ENCODE measurements at regions not wholly inside any gene's neighbourhood (a gene's known extent, or its start where the extent isn't known, plus 50 kb on each side); places are given as distances from the start of the nearest gene placed in this dataset.
"Not testable (repeated sequence)": the region's sequence is repeated elsewhere in the genome, so short reads cannot be mapped to it uniquely, and the experiment has no call there.

DNA sequence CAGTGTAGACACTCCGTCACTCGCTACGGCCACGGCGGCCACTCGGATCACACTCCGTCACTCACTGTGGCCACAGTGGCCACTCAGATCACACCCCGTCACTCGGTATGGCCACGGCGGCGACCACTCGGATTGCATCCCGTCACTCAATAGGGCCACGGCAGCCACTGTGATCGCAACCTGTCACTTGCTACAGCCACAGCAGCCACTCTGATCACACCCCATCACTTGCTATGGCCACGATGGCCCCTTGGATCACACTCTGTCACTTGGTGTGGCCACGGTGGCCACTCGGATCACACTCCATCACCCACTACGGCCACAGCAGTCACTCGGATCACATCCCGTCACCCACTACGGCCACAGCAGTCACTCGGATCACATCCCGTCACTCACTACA lies 175.3 kb downstream of the LAT start:
- not testable (repeated sequence) for DNase-seq (ENCODE audit: low spot score)

DNA sequence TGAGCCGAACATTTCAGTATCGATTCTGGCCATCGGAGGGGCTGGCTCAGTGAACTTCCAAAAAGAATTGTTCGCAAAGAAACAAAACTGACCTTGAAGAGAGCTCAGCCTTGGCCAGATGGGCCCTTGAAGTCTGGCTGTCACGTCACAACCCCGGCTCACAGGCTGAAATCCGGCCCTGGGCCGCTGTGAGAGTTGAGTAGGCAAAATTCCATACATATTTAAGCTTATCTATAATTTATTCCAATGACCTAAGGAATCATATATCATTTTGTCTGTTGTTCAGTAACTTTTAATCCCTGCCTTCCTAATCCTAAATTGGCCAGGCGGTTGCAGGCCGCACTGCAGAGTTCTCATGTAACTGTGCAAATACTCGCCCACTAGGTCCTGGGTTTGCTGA lies 174.8 kb downstream of the LAT start:
- not testable (repeated sequence) for DNase-seq (ENCODE audit: low spot score)

DNA sequence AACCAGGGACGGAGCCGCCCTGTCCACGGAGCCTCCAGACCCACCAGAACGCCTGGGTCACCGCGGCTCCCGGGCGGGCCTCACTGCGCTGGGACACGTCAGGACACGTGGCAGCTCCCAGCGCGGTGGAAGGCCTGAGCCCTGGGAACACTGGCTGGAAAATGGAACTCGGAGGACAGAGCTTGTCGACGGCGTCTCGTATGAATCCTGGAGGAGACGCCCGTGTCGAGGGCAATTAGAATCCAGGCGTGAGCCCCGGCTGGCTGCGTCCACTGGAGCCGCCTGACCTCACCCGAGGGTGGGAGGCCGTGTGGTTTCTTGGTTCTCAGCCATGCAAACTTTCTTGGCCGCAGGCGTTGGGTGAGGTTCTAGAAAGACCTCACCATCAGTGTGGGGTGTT lies 173.9 kb downstream of the LAT start:
- DNase-seq (ENCODE audit: low spot score): no peak

GRCh38 chr16:29158031-29158784 lies 173.4 kb downstream of the LAT start:
- DNase-seq (ENCODE audit: low spot score): not testable (repeated sequence)

GRCh38 chr16:29157051-29157923 lies 172.4 kb downstream of the LAT start:
- not testable (repeated sequence) for DNase-seq (ENCODE audit: low spot score)

DNA sequence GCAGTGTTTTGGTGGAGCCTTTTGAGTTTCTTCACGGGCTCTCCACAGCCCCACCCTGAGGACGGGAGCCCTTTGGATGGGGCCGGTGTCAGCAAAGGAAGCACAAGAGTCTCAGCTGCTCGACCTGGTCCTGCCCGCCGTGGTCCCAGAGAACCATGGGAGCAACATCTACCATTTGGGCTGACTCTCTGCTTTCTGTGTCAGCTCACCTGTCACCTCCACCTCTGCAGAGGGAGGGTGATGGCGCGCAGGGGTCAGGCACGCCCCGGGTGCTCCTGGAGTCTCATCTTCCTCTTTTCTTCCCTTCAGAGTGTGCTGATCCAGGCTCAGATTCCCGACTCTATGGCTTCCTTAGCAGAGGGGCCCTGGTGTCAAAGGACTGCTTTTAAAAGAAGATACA lies 171.7 kb downstream of the LAT start:
- no peak for DNase-seq (ENCODE audit: low spot score)

GRCh38 chr16:29155866-29156200 lies 171.0 kb downstream of the LAT start:
- DNase-seq (ENCODE audit: low spot score): not testable (repeated sequence)

DNA sequence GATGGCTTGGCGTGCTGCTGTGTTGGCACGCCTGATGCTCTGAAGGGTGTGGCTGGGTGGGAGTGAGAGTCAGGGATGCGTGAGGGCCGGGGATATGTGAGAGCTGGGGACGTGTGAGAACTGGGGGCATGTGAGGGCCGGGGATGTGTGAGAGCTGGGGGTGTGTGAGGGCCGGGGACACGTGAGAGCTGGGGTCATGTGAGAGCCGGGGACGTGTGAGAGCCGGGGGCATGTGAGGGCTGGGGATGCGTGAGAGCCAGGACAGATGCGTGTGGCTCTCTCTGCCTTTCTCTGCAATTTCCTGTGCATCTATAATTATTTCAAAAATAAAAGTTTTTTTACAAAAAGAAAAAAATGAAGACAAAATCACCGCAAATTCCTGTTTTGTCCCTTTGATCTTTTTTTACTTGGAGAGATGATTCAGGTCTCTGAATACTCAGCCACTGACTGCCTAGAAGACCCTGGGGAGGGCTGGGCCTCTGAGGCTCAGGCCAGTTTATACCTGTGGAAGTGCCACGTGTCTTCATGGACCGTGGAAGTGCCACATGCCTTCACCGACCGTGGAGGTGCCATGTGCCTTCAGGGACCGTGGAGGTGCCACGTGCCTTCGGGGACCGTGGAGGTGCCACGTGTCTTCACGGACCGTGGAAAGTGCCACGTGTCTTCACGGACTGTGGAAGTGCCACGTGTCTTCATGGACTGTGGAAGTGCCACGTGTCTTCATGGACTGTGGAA lies 170.4 kb downstream of the LAT start:
- DNase-seq (ENCODE audit: low spot score): not testable (repeated sequence)

GRCh38 chr16:29154676-29155121 lies 169.8 kb downstream of the LAT start:
- no peak for DNase-seq (ENCODE audit: low spot score)

- no peak for DNase-seq (ENCODE audit: low spot score)
These were observed 169.2 kb downstream of the LAT start for GRCh38 chr16:29154088-29154487.

- not testable (repeated sequence) for DNase-seq (ENCODE audit: low spot score)
These were observed 168.5 kb downstream of the LAT start for GRCh38 chr16:29153307-29153706.

- DNase-seq (ENCODE audit: low spot score): not testable (repeated sequence)
These were observed 167.7 kb downstream of the LAT start for GRCh38 chr16:29152544-29153031.

- DNase-seq (ENCODE audit: low spot score): no peak
These were observed 166.5 kb downstream of the LAT start for GRCh38 chr16:29151317-29151716.

DNA sequence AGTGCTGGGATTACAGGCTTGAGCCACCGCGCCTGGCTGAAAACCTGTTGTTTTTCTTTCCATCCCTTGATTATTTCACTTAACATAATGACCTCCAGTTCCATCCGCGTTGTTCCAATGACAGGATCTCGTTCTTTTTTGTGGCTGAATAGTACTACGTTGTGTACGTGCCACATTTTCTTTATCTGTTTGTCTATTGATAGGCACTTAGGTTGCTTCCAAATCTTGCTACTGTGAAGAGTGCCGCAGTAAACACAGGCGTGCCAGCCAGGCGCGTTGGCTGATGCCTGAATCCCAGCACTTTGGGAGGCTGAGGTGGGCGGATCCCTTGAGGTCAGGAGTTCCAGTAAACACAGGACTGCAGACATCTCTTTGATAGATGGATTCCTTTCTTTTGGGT lies 165.1 kb downstream of the LAT start:
- DNase-seq (ENCODE audit: low spot score): not testable (repeated sequence)

DNA sequence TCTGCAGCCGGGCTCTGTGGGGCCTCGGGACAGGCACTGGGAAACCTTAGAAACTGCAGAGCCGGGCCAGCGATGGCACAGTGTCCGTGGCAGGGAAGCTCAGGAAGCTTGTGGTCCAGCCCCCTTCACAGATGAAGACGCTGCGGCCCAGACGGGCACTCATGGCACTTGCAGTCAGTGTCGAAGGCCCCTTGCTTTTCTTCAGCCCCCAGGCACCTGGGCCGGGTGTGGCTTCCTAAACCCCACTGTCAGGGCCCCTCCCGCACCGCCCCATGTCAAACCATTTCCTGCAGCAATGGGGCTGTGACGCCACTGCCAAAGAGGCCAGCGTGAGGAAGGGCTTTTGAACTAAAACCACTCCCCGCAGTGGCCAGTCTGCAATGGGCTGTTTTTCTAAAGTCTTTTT lies 164.0 kb downstream of the LAT start:
- no peak for DNase-seq (ENCODE audit: low spot score)

- DNase-seq (ENCODE audit: low spot score): no peak
These were observed 163.4 kb downstream of the LAT start for GRCh38 chr16:29148131-29148691.

- not testable (repeated sequence) for DNase-seq (ENCODE audit: low spot score)
These were observed 162.9 kb downstream of the LAT start for GRCh38 chr16:29147710-29148109.

DNA sequence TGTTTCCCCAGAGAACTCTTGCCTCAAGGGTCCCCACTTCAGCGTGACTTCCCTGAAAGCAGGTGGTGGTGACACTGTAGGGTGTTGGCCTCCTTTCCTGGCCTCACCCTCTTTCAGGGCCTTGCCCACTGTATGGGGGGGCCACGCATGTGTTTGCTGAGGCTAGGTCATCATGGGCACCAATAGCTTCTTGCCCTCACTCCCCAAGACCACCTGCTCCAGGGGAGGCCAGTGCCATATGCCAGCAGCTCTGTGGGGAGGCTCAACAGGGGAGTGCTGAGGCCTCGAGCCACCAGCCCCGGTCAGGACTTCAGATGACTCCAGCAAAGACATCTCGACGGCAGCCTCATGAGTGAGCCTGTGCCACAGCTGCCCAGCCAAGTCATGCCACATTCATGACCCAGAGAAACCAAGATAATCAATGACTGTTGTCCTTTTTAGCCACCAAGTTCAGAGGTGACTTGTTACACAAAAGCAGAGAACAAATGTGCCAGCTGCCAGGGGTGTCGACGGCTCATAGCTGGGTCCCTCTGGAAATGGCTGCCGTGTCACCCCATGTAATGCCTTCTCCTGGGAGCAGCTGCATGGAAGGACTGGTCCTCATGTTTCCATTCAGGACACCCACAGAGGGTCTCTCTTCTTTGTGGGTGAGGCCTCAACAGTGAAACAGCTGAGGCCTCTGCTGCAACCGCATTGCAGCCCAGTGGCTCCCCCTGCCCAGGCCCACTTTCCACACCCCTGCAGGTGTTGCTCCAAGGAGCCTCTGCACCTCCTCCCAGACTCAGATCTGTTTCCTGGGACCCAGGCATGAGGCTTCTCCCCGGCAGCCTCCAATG lies 162.2 kb downstream of the LAT start:
- DNase-seq (ENCODE audit: low spot score): not testable (repeated sequence)

- no peak for DNase-seq (ENCODE audit: low spot score)
These were observed 161.4 kb downstream of the LAT start for GRCh38 chr16:29146266-29146665.

- not testable (repeated sequence) for DNase-seq (ENCODE audit: low spot score)
These were observed 160.8 kb downstream of the LAT start for GRCh38 chr16:29145486-29146225.

Measured in D341Med (cell line).